Spleen (tissue), 11 donors: ENCODE measurements at regions not wholly inside any gene's neighbourhood (a gene's known extent, or its start where the extent isn't known, plus 50 kb on each side); places are given as distances from the start of the nearest gene placed in this dataset.

Experiments used
- DNase-seq: peaks from one replicate; pipeline ENCODE4 v3.0.0-alpha.2; 2020
- H3K27ac ChIP-seq, 8 donors: fragments of 200-600 bp; sonication (generic) in 7 of 8; 1 replicate in 4 of 8; 2 replicates in 4 of 8; pipeline versions ENCODE4 v1.5.0 to v1.8.0; 2016 to 2021; ENCODE audit warnings: inconsistent platforms in 4 of 8, mild to moderate bottlenecking in 4 of 8, moderate library complexity in 1 of 8
- H3K27me3 ChIP-seq, 7 donors: fragments of 200-600 bp; sonication (generic) in 6 of 7; replicated peaks in 1 of 7; 1 replicate in 4 of 7; 2 replicates in 3 of 7; pipeline versions ENCODE4 v1.5.0 to v1.8.0; 2016 to 2021; ENCODE audit warnings: inconsistent platforms in 3 of 7, mild to moderate bottlenecking in 1 of 7
- H3K36me3 ChIP-seq, 6 donors: fragments of 200-600 bp; sonication (generic) in 5 of 6; 1 replicate in 4 of 6; 2 replicates in 2 of 6; pipeline versions ENCODE4 v1.5.0 to v1.8.0; 2016 to 2021; ENCODE audit warnings: inconsistent platforms in 2 of 6
- H3K4me1 ChIP-seq, 6 donors: fragments of 200-600 bp; sonication (generic) in 5 of 6; 1 replicate in 3 of 6; 2 replicates in 3 of 6; pipeline versions ENCODE4 v1.5.0 to v1.8.0; 2016 to 2021; ENCODE audit warnings: inconsistent platforms in 3 of 6
- H3K4me3 ChIP-seq, 8 donors: fragments of 200-600 bp; sonication (generic) in 7 of 8; 1 replicate in 4 of 8; 2 replicates in 4 of 8; pipeline versions ENCODE4 v1.5.0 to v1.8.0; 2016 to 2021; ENCODE audit warnings: inconsistent platforms in 4 of 8, mild to moderate bottlenecking in 4 of 8, moderate library complexity in 2 of 8
- H3K9me3 ChIP-seq, 8 donors: fragments of 200-600 bp; sonication (generic) in 7 of 8; 1 replicate in 4 of 8; 2 replicates in 4 of 8; pipeline versions ENCODE4 v1.5.0 to v1.8.0; 2016 to 2021; ENCODE audit warnings: inconsistent platforms in 4 of 8
- CTCF ChIP-seq, 11 experiments: fragments of 200-600 bp in 7 of 11; fragments of 450-650 bp in 4 of 11; sonication (generic) in 4 of 11; IDR thresholded peaks in 8 of 11; conservative IDR thresholded peaks in 3 of 11; 1 replicate in 7 of 11; 2 replicates in 4 of 11; pipeline versions ENCODE4 v1.4.0 to v1.8.0; 2016 to 2021; ENCODE audit warnings: antibody characterized with exemption in 11 of 11, inconsistent platforms in 4 of 11, mild to moderate bottlenecking in 1 of 11
- POLR2A ChIP-seq, 3 donors: fragments of 450-650 bp; IDR thresholded peaks; one replicate each; pipeline ENCODE4 v1.5.1; 2017; ENCODE audit warnings: antibody characterized with exemption in 3 of 3, mild to moderate bottlenecking in 1 of 3
- POLR2AphosphoS5 ChIP-seq, 3 donors: sonication (generic); formaldehyde crosslinking; IDR thresholded peaks; one replicate each; pipeline ENCODE4 v1.5.1; 2017; ENCODE audit warnings: antibody characterized with exemption in 3 of 3
- WGBS, 5 donors: extraction: QIAGEN DNeasy Blood & Tissue Kit in 3 of 5; methylation state at CpG; one replicate each; pipeline versions ENCODE4 v1.1.5 to v1.1.7; 2013 to 2018; 5-methylcytosine and 5-hydroxymethylcytosine counted together
- intact Hi-C: fragments of 100-400 bp; cut with DNase I; formaldehyde crosslinking; loops from one replicate; pipeline ENCODE4 v1.15.0; 2023; ENCODE audit warnings: low total_unique reads
- donor health status: healthy with polysubstance abuse.
- donor health status: DM: no; HTN: no; CAD: no; lungs with moderate emphysema.
- donor health status: DM: no; HTN: no; CAD: no.
- donor health status: Bipolar disorder and iron deficiency.
- donor health status: healthy.
- donor health status: DM: no; HTN: no; CAD: no.
- donor health status: DM: yes; HTN: yes; CAD: no.

- Histone ChIP-seq H3K27ac (no peak overlapping the region), H3K4me3 (no peak overlapping the region), H3K36me3 (no peaks in the 10 kb centered on the region), H3K9me3 (peaks cover 0 to 44% (median 31%) of the 10 kb centered on the region in 8 donors), H3K27me3 (no peaks in the 10 kb centered on the region), H3K4me1 (no peaks in the 10 kb centered on the region)
- WGBS, 5 donors: 63 to 84% (median 70%) methylated on average over 2 of the region's 2 CpGs
- intact Hi-C loops: no loop called here
- TF ChIP-seq CTCF (IDR thresholded peaks at IDR 0.05 in 8 of 11, conservative IDR thresholded peaks at IDR 0.05 in 3 of 11): no peak
- no peak for TF ChIP-seq POLR2A (IDR thresholded peaks at IDR 0.05)
- TF ChIP-seq POLR2AphosphoS5 (IDR thresholded peaks at IDR 0.05): no peak
- no peak for DNase-seq
Observed at GRCh38 chr13:90547272-90547790, 800.2 kb upstream of the MIR17HG start.

- TF ChIP-seq POLR2AphosphoS5 (IDR thresholded peaks at IDR 0.05) (no peak), POLR2A (IDR thresholded peaks at IDR 0.05) (no peak)
- H3K4me3 ChIP-seq: no peak overlapping the region
- no peak overlapping the region for H3K27ac ChIP-seq
- 74 to 91% (median 77%) methylated on average over 3 of the region's 3 CpGs for WGBS, 5 donors
- no peaks in the 10 kb centered on the region for H3K36me3 ChIP-seq
- intact Hi-C loops: no loop called here
- no peak for DNase-seq
- peaks cover 0 to 34% (median 25%) of the 10 kb centered on the region in 8 donors for H3K9me3 ChIP-seq
- H3K4me1 ChIP-seq: no peaks in the 10 kb centered on the region
- no peaks in the 10 kb centered on the region for H3K27me3 ChIP-seq
Observed at GRCh38 chr13:90551253-90551652, 796.2 kb upstream of the MIR17HG start.

GRCh38 chr13:90552702-90553101 lies 794.8 kb upstream of the MIR17HG start:
- H3K9me3 ChIP-seq: peaks cover 0 to 21% (median 13%) of the 10 kb centered on the region in 8 donors
- no peaks in the 10 kb centered on the region for H3K36me3 ChIP-seq
- intact Hi-C loops: no loop called here
- TF ChIP-seq CTCF (IDR thresholded peaks at IDR 0.05 in 8 of 11, conservative IDR thresholded peaks at IDR 0.05 in 3 of 11): no peak
- TF ChIP-seq POLR2A (IDR thresholded peaks at IDR 0.05): no peak
- TF ChIP-seq POLR2AphosphoS5 (IDR thresholded peaks at IDR 0.05): no peak
- 72 to 88% (median 85%) methylated on average over 2 of the region's 2 CpGs for WGBS, 5 donors
- no peak overlapping the region for H3K27ac ChIP-seq
- H3K4me3 ChIP-seq: no peak overlapping the region
- no peaks in the 10 kb centered on the region for H3K4me1 ChIP-seq
- no peak for DNase-seq
- H3K27me3 ChIP-seq: no peaks in the 10 kb centered on the region

- Histone ChIP-seq H3K4me3 (no peak overlapping the region), H3K27ac (no peak overlapping the region), H3K36me3 (no peaks in the 10 kb centered on the region), H3K27me3 (no peaks in the 10 kb centered on the region), H3K9me3 (peaks cover 0 to 17% (median 8%) of the 10 kb centered on the region in 8 donors), H3K4me1 (no peaks in the 10 kb centered on the region)
- WGBS, 5 donors: 69 to 83% (median 76%) methylated on average over 3 of the region's 3 CpGs
- no peak for DNase-seq
- TF ChIP-seq POLR2A (IDR thresholded peaks at IDR 0.05): no peak
- no peak for TF ChIP-seq CTCF (IDR thresholded peaks at IDR 0.05 in 8 of 11, conservative IDR thresholded peaks at IDR 0.05 in 3 of 11)
- no peak for TF ChIP-seq POLR2AphosphoS5 (IDR thresholded peaks at IDR 0.05)
- intact Hi-C loops: no loop called here
Observed at GRCh38 chr13:90553159-90553558, 794.3 kb upstream of the MIR17HG start.

GRCh38 chr13:90557626-90558025 lies 789.9 kb upstream of the MIR17HG start:
- H3K4me3 ChIP-seq: no peak overlapping the region
- DNase-seq: no peak
- 83 to 92% (median 92%) methylated on average over 2 of the region's 2 CpGs for WGBS, 5 donors
- intact Hi-C loops: no loop called here
- H3K36me3 ChIP-seq: no peaks in the 10 kb centered on the region
- no peak overlapping the region for H3K27ac ChIP-seq
- H3K4me1 ChIP-seq: no peaks in the 10 kb centered on the region
- TF ChIP-seq CTCF (IDR thresholded peaks at IDR 0.05 in 8 of 11, conservative IDR thresholded peaks at IDR 0.05 in 3 of 11) (no peak), POLR2A (IDR thresholded peaks at IDR 0.05) (no peak), POLR2AphosphoS5 (IDR thresholded peaks at IDR 0.05) (no peak)
- H3K9me3 ChIP-seq: peaks cover 0 to 15% (median 0%) of the 10 kb centered on the region in 8 donors
- no peaks in the 10 kb centered on the region for H3K27me3 ChIP-seq
